ENCODE measurements at regions not wholly inside any gene's neighbourhood (a gene's known extent, or its start where the extent isn't known, plus 50 kb on each side); places are given as distances from the start of the nearest gene placed in this dataset.

DNA sequence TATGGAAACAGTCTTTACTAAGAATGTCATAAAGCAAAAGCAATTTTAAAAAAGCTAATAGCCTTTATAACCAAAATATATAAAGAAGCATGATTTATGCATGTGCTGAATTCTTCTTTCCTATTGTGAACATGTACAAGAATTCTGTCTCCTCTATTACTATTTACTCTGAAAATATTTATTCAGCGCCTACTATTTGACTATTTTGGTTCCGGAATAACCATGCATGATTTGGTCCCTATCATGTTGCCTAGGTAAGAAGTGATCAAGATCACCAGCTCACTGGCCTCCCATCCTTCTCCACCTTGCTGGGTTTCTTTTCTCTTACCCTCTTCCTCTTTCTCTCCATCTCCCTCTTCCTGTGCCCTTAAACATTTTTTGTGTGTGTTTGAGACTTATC is 443.8 kb downstream of the SH3GL2 start:
- TF ChIP-seq, protein P1, sequence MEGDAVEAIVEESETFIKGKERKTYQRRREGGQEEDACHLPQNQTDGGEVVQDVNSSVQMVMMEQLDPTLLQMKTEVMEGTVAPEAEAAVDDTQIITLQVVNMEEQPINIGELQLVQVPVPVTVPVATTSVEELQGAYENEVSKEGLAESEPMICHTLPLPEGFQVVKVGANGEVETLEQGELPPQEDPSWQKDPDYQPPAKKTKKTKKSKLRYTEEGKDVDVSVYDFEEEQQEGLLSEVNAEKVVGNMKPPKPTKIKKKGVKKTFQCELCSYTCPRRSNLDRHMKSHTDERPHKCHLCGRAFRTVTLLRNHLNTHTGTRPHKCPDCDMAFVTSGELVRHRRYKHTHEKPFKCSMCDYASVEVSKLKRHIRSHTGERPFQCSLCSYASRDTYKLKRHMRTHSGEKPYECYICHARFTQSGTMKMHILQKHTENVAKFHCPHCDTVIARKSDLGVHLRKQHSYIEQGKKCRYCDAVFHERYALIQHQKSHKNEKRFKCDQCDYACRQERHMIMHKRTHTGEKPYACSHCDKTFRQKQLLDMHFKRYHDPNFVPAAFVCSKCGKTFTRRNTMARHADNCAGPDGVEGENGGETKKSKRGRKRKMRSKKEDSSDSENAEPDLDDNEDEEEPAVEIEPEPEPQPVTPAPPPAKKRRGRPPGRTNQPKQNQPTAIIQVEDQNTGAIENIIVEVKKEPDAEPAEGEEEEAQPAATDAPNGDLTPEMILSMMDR (IDR thresholded peaks at IDR 0.05; ENCODE audit: insufficient read depth, low read depth, low read length), result no peak
- no peak for TF ChIP-seq EZH2 (IDR thresholded peaks at IDR 0.05; ENCODE audit: insufficient read depth, low read length)

Data from astrocyte (in vitro differentiated cells and primary cell).